ENCODE measurements at regions not wholly inside any gene's neighbourhood (a gene's known extent, or its start where the extent isn't known, plus 50 kb on each side); places are given as distances from the start of the nearest gene placed in this dataset.

DNA sequence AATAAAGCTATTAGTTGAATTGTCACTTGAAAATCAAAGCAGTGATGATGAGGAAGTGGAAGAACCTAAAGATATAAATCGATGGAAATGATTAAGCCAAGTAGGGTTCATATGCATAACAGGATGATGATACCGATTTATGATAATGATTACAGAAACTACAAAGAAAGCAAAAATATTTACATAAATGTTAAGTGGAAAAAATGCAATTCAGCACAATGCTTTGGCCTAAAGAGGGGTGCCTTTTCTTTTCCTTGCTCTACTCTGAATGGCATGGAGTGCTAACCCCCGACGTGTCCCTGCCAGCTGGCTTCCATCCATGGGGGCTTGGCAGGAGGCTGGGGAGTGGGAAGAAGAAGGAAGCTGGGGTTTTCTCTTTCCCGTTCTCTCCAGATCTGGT is 240.3 kb downstream of the GATA3 start:
- DNase-seq (ENCODE audit: low read depth in 1 of 2, low spot score in 1 of 2) = no peak
- POLR2A ChIA-PET = no interaction called here
- no peak for ATAC-seq
- H3K4me2 ChIP-seq = no peak overlapping the region
- H3K4me3 ChIP-seq = no peak overlapping the region
- H3K9me3 ChIP-seq = no peaks in the 10 kb centered on the region
- H3K4me1 ChIP-seq = no peaks in the 10 kb centered on the region
- CTCF ChIA-PET = interaction anchor here (1.1 kb wide), 1 partner anchor 19 kb away, joined by 3 read pairs; no protein-coding TSS in a partner anchor
- no peak for FAIRE-seq
- TF ChIP-seq TP53 (CRISPR knock-in tag; IDR thresholded peaks at IDR 0.05) (no peak), JUN (IDR thresholded peaks at IDR 0.05) (no peak), MAFK (IDR thresholded peaks at IDR 0.05; ENCODE audit: partially characterized antibody) (peak; percentile 67), RARB (CRISPR knock-in tag; IDR thresholded peaks at IDR 0.05) (no peak), NFE2L2 (conservative IDR thresholded peaks at IDR 0.05; ENCODE audit: low read length) (no peak), CTCF (IDR thresholded peaks at IDR 0.05) (no peak), ZSCAN20 (CRISPR knock-in tag; IDR thresholded peaks at IDR 0.05) (no peak)
- no peak overlapping the region for H3K27ac ChIP-seq
- 80% methylated on average over 5 of the region's 5 CpGs for WGBS (ENCODE audit: missing lambda C conversion rate)

- WGBS (ENCODE audit: missing lambda C conversion rate) = 79% methylated on average over 1 of the region's 1 CpG
- ATAC-seq = no peak
- POLR2A ChIA-PET = no interaction called here
- CTCF ChIA-PET = no interaction called here
- TF ChIP-seq CHD4 (IDR thresholded peaks at IDR 0.05; ENCODE audit: borderline replicate concordance) = no peak
- TF ChIP-seq POLR2A (IDR thresholded peaks at IDR 0.05; ENCODE audit: low read length) = no peak
- no peak for TF ChIP-seq KDM5A (IDR thresholded peaks at IDR 0.05)
- no peak for TF ChIP-seq RFX5 (IDR thresholded peaks at IDR 0.05)
- no peak for TF ChIP-seq ZC3H11A (IDR thresholded peaks at IDR 0.05)
- no peak for TF ChIP-seq ESRRA (IDR thresholded peaks at IDR 0.05; ENCODE audit: borderline replicate concordance, low read length)
- TF ChIP-seq RAD21 (conservative IDR thresholded peaks at IDR 0.05 in 1 of 2, IDR thresholded peaks at IDR 0.05 in 1 of 2) = no peak
- no peak for TF ChIP-seq ZFP36 (IDR thresholded peaks at IDR 0.05; ENCODE audit: borderline replicate concordance, partially characterized antibody)
- no peak for TF ChIP-seq HOXB13 (CRISPR knock-in tag; IDR thresholded peaks at IDR 0.05; ENCODE audit: low read depth)
- TF ChIP-seq FOXS1 (CRISPR knock-in tag; IDR thresholded peaks at IDR 0.05) = no peak
- no peak for TF ChIP-seq BHLHE40 (IDR thresholded peaks at IDR 0.05; ENCODE audit: low read depth, low read length)
- TF ChIP-seq HOXB5 (CRISPR knock-in tag; IDR thresholded peaks at IDR 0.05) = no peak
- Histone ChIP-seq H3K4me2 (no peak overlapping the region), H3K27ac (no peak overlapping the region), H3K4me1 (no peaks in the 10 kb centered on the region), H3K9me3 (no peaks in the 10 kb centered on the region), H3K4me3 (no peak overlapping the region)
- no peak for FAIRE-seq
- no peak for DNase-seq (ENCODE audit: low read depth in 1 of 2, low spot score in 1 of 2)
Observed at GRCh38 chr10:8295311-8295710, 240.8 kb downstream of the GATA3 start.

- no peak for TF ChIP-seq HES2 (IDR thresholded peaks at IDR 0.05)
- no peak for TF ChIP-seq HMGXB4 (CRISPR knock-in tag; IDR thresholded peaks at IDR 0.05; ENCODE audit: borderline replicate concordance)
- no peak for TF ChIP-seq HDAC2 (IDR thresholded peaks at IDR 0.05)
- TF ChIP-seq KDM1A (IDR thresholded peaks at IDR 0.05; ENCODE audit: low read depth) = no peak
- TF ChIP-seq HOXA7 (CRISPR knock-in tag; IDR thresholded peaks at IDR 0.05) = no peak
- TF ChIP-seq NFE2L2 (conservative IDR thresholded peaks at IDR 0.05; ENCODE audit: low read length) = no peak
- Histone ChIP-seq H3K4me3 (no peak overlapping the region), H3K4me2 (no peak overlapping the region), H3K9me3 (no peaks in the 10 kb centered on the region), H3K27ac (no peak overlapping the region), H3K4me1 (no peaks in the 10 kb centered on the region)
- ATAC-seq = no peak
- WGBS (ENCODE audit: missing lambda C conversion rate) = 85% methylated on average over 22 of the region's 22 CpGs
- DNase-seq (ENCODE audit: low read depth in 1 of 2, low spot score in 1 of 2) = no peak
- no peak for FAIRE-seq
- CTCF ChIA-PET = no interaction called here
- POLR2A ChIA-PET = no interaction called here
Observed at GRCh38 chr10:8296090-8296733, 241.7 kb downstream of the GATA3 start.
